GM18868 (cell line): ENCODE measurements at regions not wholly inside any gene's neighbourhood (a gene's known extent, or its start where the extent isn't known, plus 50 kb on each side); places are given as distances from the start of the nearest gene placed in this dataset.

Source experiments
- ATAC-seq: cut with Tn5 transposase; IDR thresholded peaks from one replicate; pipeline ENCODE4 v1.9.1; 2021; ENCODE audit warnings: mild to moderate bottlenecking, moderate library complexity; ENCODE audit not compliant: unreplicated experiment

DNA sequence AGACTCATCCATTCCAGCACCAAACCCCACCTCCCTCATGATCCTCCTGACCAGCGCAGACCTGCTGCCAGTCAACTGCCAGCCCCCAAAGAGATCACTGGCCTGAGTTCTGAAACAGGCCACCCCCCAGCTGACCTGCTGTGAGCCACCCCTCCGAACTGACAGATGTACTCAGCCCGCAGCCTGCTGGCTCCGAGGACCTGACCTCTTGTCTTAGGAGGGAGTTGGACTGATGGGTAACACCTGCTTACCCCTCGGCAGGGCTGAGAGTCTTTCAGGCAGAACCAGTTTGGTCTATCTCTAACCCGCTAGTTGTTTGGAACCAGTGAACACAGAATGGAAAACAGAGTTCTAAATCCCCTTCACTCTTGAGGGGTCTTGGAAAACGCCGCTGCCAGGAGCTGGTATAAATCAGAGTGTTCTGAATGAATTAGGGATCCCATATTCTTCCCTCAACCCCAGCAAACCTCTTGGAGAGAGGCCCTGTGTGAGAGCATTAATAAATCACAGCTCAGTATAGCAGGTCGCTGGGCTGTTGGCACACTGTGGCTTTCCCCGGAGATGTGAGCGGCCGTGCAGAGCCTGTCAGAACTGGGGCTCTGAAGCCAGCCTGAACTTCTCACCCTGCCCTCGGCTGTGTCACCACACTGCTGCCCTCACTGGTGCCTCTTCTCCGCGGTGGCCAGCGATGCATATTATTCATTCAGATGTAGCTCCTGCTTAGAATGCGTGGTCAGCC is 165.1 kb upstream of the NCAM1 start:
- ATAC-seq = no peak

DNA sequence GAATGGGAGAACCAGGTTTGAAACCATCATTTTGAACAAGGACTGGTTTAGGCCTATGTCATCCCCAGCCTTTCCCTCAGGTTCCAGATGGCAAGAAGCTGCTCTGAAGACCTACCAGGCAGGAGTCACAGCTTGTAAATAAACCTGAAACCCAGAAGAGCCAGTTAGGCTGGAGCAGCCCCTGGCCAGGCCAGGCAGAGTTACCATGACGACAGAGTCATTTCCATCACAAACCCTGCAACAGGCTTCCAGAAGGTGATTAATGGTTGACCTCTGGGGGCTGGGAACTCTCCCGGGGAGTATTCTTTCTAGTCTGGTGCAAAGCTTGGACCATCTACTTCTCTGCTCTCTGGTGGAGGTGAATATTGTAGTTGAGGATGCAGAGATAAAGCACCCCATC is 164.1 kb upstream of the NCAM1 start:
- ATAC-seq = no peak

DNA sequence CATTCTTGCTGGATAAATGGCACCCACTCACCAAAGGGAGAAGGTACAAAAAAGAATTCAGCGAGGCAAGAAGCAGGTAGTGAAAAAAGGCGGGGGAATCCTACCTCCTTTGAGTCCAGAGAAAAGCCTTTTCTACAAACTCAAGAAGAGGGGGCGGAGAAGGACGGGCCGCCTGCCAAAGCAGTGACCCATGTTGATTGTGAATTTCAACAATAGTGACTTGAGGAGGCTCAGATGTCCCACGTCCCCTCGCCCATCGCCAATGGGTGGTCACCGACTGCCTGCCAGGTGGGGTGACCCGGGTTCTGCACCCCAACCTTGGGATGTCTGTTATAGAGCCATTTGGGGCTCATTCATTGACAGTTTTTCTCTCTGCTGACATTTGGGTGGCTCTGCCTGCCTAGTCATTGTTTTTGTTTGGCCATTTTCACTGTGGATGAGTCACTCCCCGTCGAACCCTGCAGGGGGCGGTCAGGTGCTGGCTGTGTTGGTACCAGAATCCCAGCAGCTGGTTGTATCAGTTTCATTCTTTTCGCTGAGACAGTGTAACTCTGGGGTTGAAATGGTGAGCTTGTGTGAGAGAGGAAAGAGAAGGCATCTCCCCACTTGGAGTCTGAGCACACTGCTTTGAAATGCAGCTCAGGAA is 163.4 kb upstream of the NCAM1 start:
- ATAC-seq = peak; percentile 73

DNA sequence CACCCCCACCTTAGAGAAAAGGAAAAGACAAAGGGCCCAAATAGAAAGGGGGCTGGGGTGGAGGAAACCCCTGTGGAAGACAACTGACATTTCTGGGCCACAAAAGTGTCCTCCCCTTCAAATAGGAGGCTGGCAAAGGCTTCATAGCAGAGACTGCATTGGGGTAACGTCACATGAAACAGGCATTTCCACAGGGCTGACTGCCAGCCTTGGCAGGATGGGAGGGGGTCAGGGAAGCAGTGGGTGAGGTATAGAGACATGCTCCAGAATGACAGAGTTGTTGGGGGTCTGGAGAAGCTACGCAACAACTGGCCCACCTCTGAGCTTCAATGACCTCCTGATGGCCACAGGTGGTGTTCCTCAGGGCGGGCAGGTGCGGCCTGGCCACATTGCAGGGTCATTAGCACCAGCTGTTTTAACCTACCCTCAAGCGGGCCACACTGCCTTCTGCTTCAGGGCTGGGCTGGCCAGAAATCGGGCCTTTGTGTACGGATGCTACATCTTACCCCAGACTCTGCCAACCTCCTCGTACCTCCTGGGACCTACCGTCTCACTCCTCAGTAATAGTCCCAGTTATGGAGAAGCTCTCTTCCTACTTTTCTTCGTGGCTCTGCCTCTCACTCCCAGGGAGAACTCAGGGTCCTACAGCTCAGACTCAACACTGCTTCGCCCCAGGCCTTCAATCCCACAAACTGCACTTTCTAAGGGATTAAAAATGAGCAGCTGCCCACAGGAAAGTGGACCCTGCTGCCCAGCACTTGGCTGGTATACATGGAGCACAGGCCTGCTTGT is 160.0 kb upstream of the NCAM1 start:
- ATAC-seq = no peak

DNA sequence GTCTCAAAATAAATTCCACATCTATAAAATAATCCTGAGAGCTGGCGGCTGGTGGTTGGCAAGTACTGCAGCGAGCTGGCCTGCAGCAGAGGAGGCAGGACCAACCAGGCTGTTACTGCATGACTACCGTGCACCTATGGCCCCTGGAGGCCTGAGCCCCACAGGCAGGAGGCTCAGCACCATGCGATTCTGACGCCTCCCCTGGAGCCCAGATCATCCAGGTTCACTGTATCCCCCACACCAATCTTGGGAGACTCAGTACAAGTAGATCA is 159.5 kb upstream of the NCAM1 start:
- ATAC-seq = no peak

DNA sequence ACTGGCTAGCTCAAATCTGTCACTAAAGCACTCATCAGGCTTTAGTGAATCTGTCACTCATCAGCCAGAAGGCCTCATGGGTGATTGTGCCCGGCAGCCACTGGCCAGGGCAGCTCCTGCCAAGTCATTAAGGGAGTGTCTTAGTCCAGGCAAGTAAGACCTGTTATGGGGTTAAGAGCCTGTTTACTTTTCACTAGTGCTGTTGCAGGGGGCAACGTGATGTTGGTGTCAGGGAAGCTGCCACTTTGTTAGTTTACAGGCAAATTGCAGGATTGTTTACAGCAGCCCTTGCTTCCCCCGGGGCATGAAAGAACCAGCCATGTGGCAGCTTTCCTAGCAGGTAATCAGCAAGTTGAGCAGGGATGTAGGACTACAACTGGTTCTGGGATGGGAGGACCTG is 155.6 kb upstream of the NCAM1 start:
- ATAC-seq = no peak

DNA sequence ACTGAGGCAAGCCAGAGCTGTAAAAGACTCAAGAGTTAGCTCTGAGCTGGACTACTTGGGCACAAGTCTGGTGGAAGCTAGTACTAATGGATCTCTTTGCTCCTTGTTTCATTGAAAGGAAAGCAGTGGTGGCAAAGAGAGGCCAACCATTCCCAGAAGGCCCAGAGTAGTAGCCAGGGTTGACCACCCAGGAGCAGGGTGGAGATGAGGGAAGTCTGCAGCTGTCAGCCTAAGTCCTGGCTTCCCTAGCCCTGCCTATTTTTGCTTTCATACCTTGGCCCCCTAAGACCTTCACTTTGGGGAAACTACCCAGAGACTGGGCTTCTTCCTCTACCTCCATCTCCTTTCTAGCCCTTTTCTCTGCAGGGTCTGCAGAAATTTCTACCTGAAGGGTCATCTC is 155.0 kb upstream of the NCAM1 start:
- no peak for ATAC-seq

DNA sequence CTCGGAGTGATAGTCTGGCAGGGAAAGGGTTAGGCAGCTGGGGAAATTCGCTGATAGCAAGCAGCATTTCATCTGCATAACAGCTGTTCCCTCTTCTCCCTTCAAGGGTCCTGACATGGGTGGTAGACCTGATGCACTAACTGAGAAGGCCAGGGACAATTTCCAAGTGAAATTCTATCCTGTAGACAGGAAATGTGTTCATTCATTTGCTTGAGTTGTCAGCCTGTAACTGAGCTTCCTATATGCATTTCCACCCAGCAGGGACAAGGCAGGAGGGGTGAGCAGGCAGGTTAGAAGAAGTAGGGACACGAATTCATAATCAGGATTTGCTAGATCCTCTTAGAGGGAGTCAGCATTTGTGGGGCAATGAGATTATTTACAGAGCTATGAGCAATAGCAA is 154.3 kb upstream of the NCAM1 start:
- no peak for ATAC-seq

DNA sequence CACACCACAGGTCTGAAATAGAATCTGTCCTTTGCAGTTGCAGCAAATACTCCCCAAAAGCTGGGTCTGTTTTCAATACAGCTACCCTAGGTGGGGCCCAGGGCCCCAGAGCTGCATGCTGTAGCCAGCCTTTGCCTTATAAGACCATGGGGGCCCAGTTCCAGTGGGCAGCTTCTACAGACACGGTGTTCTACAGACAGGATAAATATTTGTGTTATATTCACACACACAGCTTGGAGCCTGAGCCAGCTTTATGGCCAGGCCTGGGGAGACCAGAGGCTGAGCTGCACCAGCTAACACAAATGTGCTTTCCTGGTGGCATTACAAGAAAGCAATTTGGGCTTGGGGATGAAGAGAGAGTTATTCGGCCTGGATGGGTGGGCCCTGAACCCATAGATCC is 151.8 kb upstream of the NCAM1 start:
- ATAC-seq = no peak

DNA sequence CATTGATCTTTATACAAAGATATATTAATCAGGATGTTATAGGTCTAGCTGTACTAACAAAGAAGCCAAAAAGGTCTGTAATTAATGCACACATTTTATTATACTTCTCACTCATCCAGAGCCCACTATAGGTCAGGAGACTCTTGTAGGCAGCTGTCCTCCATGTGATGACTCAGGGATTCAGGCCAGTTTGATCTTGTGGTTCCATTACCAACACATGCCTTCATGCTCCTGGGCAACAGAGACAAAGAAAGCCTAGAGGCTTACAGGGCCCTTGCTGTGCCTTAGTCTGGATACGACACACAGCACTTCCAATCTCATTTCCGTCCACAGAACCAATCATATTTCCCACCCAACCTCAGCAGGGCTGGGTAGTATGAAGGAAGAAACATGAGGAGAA is 150.3 kb upstream of the NCAM1 start:
- no peak for ATAC-seq

DNA sequence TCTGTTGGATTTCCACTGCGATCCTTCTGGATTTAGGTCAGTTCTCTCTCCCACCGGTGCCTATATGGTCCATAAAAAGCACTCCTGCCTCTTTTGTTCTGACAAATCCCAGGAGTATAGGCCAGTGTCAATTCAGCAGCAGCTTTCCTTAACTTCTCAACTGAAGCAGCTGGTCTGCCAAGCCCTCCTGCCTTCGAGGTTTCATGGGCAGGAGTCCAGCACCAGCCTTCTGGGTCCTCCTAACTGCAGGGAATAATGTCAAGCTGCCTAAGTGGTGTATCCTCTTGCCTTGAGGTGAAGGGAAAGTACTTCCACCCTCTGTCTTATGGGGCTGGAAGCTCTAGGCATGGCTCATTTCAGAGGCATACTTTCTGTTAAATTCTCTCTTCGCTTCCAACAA is 149.4 kb upstream of the NCAM1 start:
- ATAC-seq = no peak

DNA sequence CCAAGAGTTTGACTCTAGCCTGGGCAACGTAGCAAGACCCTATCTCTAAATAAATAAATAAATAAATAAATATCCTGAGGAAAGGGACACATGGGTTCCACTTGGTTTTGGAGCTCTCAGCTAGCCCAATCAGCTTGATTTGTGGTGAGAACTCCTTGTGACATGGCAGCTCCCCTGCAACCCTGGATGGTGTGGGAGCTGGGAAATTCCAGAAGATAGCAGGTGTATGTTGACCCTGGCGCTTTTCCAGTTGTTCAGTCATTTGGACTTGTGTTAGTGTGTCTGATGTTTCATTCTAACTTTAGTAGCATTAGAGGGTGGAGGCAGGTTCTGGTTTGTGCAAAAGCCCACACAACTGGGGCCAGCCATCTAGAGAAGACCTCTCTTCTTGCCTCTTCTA is 148.5 kb upstream of the NCAM1 start:
- ATAC-seq = no peak

DNA sequence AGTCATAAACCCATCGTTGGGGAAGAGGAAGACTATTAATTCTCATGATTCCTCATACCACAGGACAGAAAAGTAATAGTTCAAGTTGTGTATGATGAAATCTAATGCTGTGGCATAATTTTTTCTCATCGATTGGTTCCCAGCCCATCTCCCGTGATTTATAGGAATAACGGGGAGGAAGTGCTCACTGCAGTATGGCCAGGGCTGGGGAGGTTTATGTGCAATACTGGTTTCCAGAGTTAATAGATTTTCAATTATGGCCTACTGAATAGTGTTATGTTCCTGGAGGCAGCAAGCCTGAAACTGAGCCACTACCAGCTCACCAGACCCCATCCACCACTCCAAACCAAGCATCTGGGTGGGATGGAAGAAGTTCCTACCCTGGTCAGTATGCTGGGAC is 147.1 kb upstream of the NCAM1 start:
- no peak for ATAC-seq

DNA sequence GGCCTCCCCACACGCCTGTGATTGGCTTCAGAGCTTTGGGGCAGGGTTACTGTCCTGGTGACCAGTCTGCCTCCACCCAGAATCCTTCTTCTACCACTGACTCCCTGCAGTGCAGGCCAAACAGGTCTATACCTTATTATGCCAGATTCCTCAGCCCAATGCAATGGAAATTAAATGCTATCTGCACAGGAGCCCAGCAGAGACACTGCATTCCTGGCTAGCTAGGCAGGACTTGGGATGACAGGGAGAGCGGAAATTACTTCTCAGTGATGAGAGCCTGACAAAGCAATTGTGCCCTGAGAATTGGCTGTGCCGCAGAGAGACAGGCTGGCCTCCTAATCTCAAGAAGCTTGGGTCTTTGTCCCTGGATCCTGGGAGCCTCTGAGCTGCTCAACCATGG is 143.8 kb upstream of the NCAM1 start:
- no peak for ATAC-seq

DNA sequence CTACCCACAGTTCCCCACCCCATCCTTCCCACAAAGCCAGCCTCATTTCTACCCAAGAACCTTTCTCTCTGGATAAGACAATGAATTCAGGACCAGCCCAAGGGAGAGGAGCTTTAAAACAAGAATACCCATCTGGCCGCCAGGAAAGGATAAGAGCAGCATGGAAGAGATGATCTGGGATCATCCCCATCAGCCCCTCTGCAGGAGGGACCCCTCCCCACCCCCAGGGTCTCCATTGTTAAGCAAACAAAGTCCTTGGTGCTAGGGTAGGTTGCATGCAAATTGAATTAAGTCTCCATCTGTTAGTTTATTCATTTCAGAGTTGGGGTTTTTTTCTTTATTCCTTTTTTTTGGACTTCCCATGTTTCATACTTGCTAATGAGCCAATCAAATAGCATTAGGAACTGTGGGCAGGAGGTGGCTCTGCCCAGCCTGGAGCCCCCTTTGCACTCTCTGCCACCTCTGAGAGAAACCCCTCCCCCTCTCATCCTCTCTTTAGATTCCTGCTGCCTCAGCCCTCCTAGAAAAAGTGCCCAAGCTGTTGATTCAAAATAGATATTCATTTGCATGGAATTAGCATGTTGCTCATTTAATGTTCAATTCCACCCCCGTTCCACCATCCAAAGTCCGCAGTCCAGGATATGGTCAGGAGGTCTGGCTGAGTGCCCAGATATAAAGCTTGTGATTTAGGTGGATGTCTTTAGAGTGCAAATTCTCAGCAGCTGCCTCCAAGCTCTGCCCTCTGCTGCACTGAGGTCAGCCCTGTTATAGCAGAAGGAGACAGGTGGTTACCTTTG is 138.5 kb upstream of the NCAM1 start:
- no peak for ATAC-seq

DNA sequence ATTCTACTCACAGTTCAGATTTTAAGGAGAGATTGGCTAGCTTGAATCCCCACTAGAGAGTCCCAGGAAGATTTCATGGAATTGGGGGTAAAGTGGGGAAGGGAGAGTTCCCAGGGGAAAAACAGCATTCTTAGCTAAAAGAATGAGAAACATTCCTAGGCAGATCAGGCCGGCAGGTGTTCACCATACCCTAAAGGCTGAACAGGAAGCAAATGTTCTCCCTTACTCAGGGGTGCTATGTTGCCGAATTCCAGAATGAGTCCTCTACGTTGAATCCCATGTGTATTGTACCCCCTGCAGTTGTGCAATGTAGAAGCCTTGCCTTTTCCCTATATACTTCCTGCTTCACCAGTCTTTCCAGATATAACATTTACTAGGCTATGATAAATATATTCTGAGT is 135.2 kb upstream of the NCAM1 start:
- ATAC-seq = no peak

DNA sequence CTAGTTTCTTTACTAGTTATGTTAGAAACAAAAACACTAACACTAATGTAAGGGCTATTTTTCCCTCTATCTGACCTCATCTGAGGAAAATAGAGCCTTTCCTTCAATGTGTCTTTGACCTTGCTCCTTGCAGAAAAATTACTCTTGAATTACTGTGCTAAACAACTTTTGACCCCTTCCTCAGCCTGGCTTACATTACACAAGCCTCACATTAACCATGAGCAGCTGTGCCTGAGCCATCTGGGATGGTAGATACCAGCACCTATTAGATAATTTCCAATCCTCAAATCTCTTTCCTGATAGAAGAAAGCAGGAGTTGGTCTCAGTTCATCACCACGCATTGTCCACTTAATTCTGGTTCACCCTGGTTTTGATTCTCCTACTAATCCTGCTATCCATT is 134.4 kb upstream of the NCAM1 start:
- no peak for ATAC-seq

DNA sequence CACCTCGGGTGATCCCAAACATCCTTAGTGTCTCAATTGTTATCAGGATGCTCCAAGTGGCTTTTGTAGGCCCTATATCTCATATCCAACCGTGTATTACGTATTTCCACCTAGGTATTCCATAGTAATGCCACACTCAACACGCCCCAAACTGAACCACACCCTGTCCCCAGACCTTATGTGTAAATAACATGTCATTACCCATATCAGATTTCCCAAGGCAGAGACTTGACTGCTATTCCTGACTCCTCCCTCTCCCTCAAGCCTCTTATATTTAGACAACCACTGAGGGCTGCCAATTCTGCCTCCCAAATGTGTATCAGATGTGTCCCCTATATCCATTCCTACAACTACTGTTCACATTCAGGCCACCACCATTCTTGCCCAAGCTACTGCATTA is 132.8 kb upstream of the NCAM1 start:
- ATAC-seq = no peak

DNA sequence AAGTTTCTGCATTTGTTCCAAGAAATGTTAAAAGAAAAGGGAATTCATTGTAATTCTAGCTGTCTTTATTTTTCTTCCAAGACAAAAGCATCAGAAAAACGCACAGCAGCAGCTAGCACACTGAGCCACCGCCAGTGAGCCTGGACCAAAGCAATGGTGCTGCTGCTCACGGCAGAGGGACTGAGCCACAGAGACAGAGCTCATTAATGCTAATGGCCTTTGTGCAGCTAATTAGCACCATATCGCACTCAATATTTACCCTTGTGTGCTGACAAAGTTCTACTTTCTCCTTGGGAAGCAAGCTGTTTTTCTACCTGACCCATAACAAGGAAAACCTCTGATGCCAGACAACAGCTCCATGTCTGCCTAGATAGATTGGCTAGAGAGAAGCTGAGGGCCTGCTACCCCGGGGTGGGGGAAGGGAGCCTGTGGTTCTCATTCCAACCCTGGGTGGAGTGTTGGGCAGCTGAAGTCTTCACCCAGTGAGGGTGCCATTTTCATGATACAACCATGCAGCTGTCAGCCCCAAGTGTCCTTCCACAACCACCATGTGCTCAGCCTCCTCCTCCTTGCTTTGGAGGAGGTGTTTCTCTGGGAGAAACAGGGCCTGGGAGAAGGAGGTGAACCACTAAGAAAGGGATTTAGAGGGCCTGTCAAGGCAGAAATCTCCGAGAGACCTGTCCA is 131.1 kb upstream of the NCAM1 start:
- ATAC-seq = no peak

DNA sequence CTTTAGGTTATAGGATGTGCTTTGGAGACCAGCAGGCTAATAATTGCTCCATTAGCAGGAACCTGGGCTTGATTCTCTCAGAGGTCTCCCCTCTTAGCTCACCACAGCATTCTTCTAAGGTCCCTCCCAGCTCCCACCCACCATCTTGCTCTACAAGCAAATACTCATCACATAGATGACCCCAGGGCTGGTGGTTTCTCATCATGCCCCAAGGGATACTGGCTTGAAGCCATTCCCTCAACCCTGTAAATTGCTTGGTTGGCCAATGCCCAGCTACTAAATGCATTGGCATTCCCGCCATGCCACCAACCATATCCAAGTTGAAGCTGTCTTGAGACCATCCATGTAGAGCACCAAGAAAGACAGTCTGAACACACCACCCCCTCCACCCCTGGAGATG is 130.2 kb upstream of the NCAM1 start:
- no peak for ATAC-seq
